Ishikawa (cell line): ENCODE measurements at regions not wholly inside any gene's neighbourhood (a gene's known extent, or its start where the extent isn't known, plus 50 kb on each side); places are given as distances from the start of the nearest gene placed in this dataset.

Source experiments
- CEBPB ChIP-seq: IDR thresholded peaks from 2 replicates; pipeline ENCODE4 v1.6.1; 2012
- CREB1 ChIP-seq: IDR thresholded peaks from 2 replicates; pipeline ENCODE4 v1.6.1; 2012; ENCODE audit warnings: low read depth
- EGR1 ChIP-seq: IDR thresholded peaks from 2 replicates; pipeline ENCODE4 v1.6.1; 2012
- EP300 ChIP-seq: IDR thresholded peaks from 2 replicates; pipeline ENCODE4 v1.6.1; 2012; ENCODE audit warnings: borderline replicate concordance
- FOXM1 ChIP-seq: IDR thresholded peaks from 2 replicates; pipeline ENCODE4 v1.6.1; 2012; ENCODE audit warnings: low read depth, borderline replicate concordance
- MAX ChIP-seq: IDR thresholded peaks from 2 replicates; pipeline ENCODE4 v1.6.1; 2012
- NFIC ChIP-seq: IDR thresholded peaks from 2 replicates; pipeline ENCODE4 v1.6.1; 2012
- RAD21 ChIP-seq: IDR thresholded peaks from 2 replicates; pipeline ENCODE4 v1.6.1; 2012; ENCODE audit warnings: low read depth
- REST ChIP-seq: IDR thresholded peaks from 2 replicates; pipeline ENCODE4 v1.6.1; 2012; ENCODE audit warnings: low read depth, mild to moderate bottlenecking
- TAF1 ChIP-seq: IDR thresholded peaks from 2 replicates; pipeline ENCODE4 v1.6.1; 2012; ENCODE audit warnings: low read depth, mild to moderate bottlenecking
- TCF12 ChIP-seq: IDR thresholded peaks from 2 replicates; pipeline ENCODE4 v1.6.1; 2012; ENCODE audit warnings: low read depth
- TEAD4 ChIP-seq: IDR thresholded peaks from 2 replicates; pipeline ENCODE4 v1.6.1; 2012
- USF1 ChIP-seq: IDR thresholded peaks from 2 replicates; pipeline ENCODE4 v1.6.1; 2012
- YY1 ChIP-seq: IDR thresholded peaks from 2 replicates; pipeline ENCODE4 v1.6.1; 2012; ENCODE audit warnings: low read depth
- ZBTB7A ChIP-seq: IDR thresholded peaks from 2 replicates; pipeline ENCODE4 v1.6.1; 2012; ENCODE audit warnings: low read depth

- TF ChIP-seq TAF1, result no peak
- TF ChIP-seq NFIC, result peak; percentile 30; the same call in 1 of the 2 replicates
Observed at GRCh38 chr5:87829217-87829551, 416.5 kb upstream of the CCNH start.

GRCh38 chr5:87828545-87829216, 416.0 kb upstream of the CCNH start:
- TF ChIP-seq RAD21 (no peak), ZBTB7A (no peak), TCF12 (no peak), TEAD4 (no peak), CEBPB (no peak), MAX (no peak), EGR1 (no peak), USF1 (no peak)

GRCh38 chr5:87827539-87827938, 414.8 kb upstream of the CCNH start:
- TF ChIP-seq EP300 (no peak), CREB1 (no peak), FOXM1 (no peak), TEAD4 (no peak), EGR1 (no peak)

GRCh38 chr5:87826507-87826906, 413.8 kb upstream of the CCNH start:
- no peak for TF ChIP-seq FOXM1
- TF ChIP-seq TEAD4, result no peak
- no peak for TF ChIP-seq USF1
- TF ChIP-seq EGR1, result no peak
- no peak for TF ChIP-seq TCF12
- TF ChIP-seq CEBPB, result no peak

- no peak for TF ChIP-seq MAX
- TF ChIP-seq USF1, result no peak
- TF ChIP-seq YY1, result no peak
- TF ChIP-seq REST, result no peak
- TF ChIP-seq ZBTB7A, result no peak
- TF ChIP-seq CREB1, result no peak
- TF ChIP-seq EGR1, result no peak
- TF ChIP-seq FOXM1, result no peak
- TF ChIP-seq TCF12, result no peak
- TF ChIP-seq TEAD4, result no peak
- no peak for TF ChIP-seq EP300
- TF ChIP-seq RAD21, result no peak
- no peak for TF ChIP-seq CEBPB
- TF ChIP-seq NFIC, result no peak
- TF ChIP-seq TAF1, result no peak
Observed at GRCh38 chr5:87825583-87825982, 412.9 kb upstream of the CCNH start.

GRCh38 chr5:87807783-87808182, 395.1 kb upstream of the CCNH start:
- no peak for TF ChIP-seq FOXM1
- no peak for TF ChIP-seq EGR1
- TF ChIP-seq TCF12, result no peak
- no peak for TF ChIP-seq CREB1
- TF ChIP-seq ZBTB7A, result no peak
- no peak for TF ChIP-seq REST
- no peak for TF ChIP-seq CEBPB
- no peak for TF ChIP-seq EP300
- TF ChIP-seq RAD21, result no peak
- TF ChIP-seq TAF1, result no peak
- TF ChIP-seq YY1, result no peak
- TF ChIP-seq TEAD4, result no peak
- TF ChIP-seq NFIC, result no peak
- no peak for TF ChIP-seq USF1
- no peak for TF ChIP-seq MAX
